GM12878 (cell line): ENCODE measurements at regions not wholly inside any gene's neighbourhood (a gene's known extent, or its start where the extent isn't known, plus 50 kb on each side); places are given as distances from the start of the nearest gene placed in this dataset.

ENCODE experiments used
- ATAC-seq: fragments of 200-7000 bp; cut with Tn5 transposase; 3 replicates; pipeline ENCODE4 v1.9.1; 2020; ENCODE audit warnings: mild to moderate bottlenecking, moderate library complexity
- BruUV-seq: library from RNA; stranded (reverse); fragments of 400-500 nt; replicated peaks from 2 replicates; lab custom pipeline; 2021; lab: Mats Ljungman, UMichigan
- CTCF ChIA-PET: fragments of 300-600 bp; sonication (Branson Sonifier 250); formaldehyde crosslinking; extraction: SDS; loops from one replicate; lab custom pipeline; 2021; ENCODE audit warnings: inconsistent platforms; lab: Yijun Ruan, JAX
- POLR2A ChIA-PET: fragments of 350-600 bp; formaldehyde crosslinking; extraction: SDS; loops from one replicate; lab custom pipeline; 2021; ENCODE audit warnings: inconsistent platforms; lab: Charles Lee
- RAD21 ChIA-PET: fragments of 300-600 bp; sonication (Branson Sonifier 250); formaldehyde crosslinking; loops from one replicate; lab custom pipeline; 2023; ENCODE audit warnings: antibody characterized with exemption; ENCODE audit not compliant: unreplicated experiment; lab: Charles Lee
- SMC1A ChIA-PET: fragments of 300-600 bp; sonication (Branson Sonifier 250); formaldehyde crosslinking; loops from one replicate; lab custom pipeline; 2023; ENCODE audit not compliant: unreplicated experiment, uncharacterized antibody; lab: Charles Lee
- DNase-seq: peaks from one replicate; pipeline ENCODE4 v3.0.0-alpha.2; 2011; ENCODE audit warnings: low read depth, low spot score
- FAIRE-seq: peaks from 3 replicates; lab custom pipeline; 2011; peaks lifted over from hg19 to GRCh38; lab: Jason Lieb, UNC
- H2AFZ ChIP-seq: 2 replicates; pipeline ENCODE4 v1.6.0; 2011; ENCODE audit warnings: low read depth, low read length, control low read depth; ENCODE audit not compliant: control insufficient read depth
- H3K27ac ChIP-seq: 2 replicates; pipeline ENCODE4 v1.5.1; 2011; ENCODE audit warnings: control low read depth; ENCODE audit not compliant: control insufficient read depth, insufficient read depth
- H3K27me3 ChIP-seq, 2 experiments: replicated peaks in 1 of 2; 2 replicates each; pipeline versions ENCODE4 v1.6.0 to v1.6.1; 2011; ENCODE audit warnings: low read length in 1 of 2; ENCODE audit not compliant: control insufficient read depth in 2 of 2, insufficient read depth in 2 of 2
- H3K36me3 ChIP-seq, 2 experiments: 2 replicates each; pipeline ENCODE4 v1.5.1; 2011; ENCODE audit warnings: low read length in 1 of 2; ENCODE audit not compliant: control insufficient read depth in 2 of 2, insufficient read depth in 2 of 2
- H3K4me1 ChIP-seq: 2 replicates; pipeline ENCODE4 v1.6.1; 2011; ENCODE audit warnings: mild to moderate bottlenecking, low read length, moderate library complexity, mixed read lengths; ENCODE audit not compliant: control insufficient read depth, insufficient read depth
- H3K4me2 ChIP-seq: 2 replicates; pipeline ENCODE4 v1.6.0; 2011; ENCODE audit warnings: control low read depth; ENCODE audit not compliant: control insufficient read depth, insufficient read depth
- H3K4me3 ChIP-seq: fragments of 200-600 bp; sonication (generic); 2 replicates; pipeline ENCODE4 v1.5.1; 2016
- H3K79me2 ChIP-seq: 2 replicates; pipeline ENCODE4 v1.6.0; 2011; ENCODE audit warnings: low read length; ENCODE audit not compliant: control insufficient read depth, insufficient read depth
- H3K9ac ChIP-seq: 2 replicates; pipeline ENCODE4 v1.8.0; 2011; ENCODE audit warnings: low read length, control low read depth, mixed read lengths; ENCODE audit not compliant: control insufficient read depth, insufficient read depth
- H3K9me3 ChIP-seq: replicated peaks from 3 replicates; pipeline ENCODE4 v1.5.1; 2011; ENCODE audit warnings: mild to moderate bottlenecking, low read length; ENCODE audit not compliant: control insufficient read depth, insufficient read depth
- H4K20me1 ChIP-seq: 2 replicates; pipeline ENCODE4 v1.6.0; 2011; ENCODE audit not compliant: control insufficient read depth, insufficient read depth
- MEF2A ChIP-seq: IDR thresholded peaks from 2 replicates; pipeline ENCODE4 v1.6.1; 2011; ENCODE audit warnings: low read depth, mild to moderate bottlenecking, low read length, moderate library complexity; ENCODE audit not compliant: insufficient read depth
- WGBS: methylation state at CpG from one replicate; pipeline ENCODE4 v1.1.6; 2016; ENCODE audit warnings: low lambda C conversion rate; ENCODE audit not compliant: insufficient replicate concordance, insufficient coverage; ENCODE audit errors: missing lambda C conversion rate; 5-methylcytosine and 5-hydroxymethylcytosine counted together
- in situ Hi-C: fragments of 300-500 bp; cut with MboI; formaldehyde crosslinking; loops from 9 replicates; pipeline ENCODE4 v1.14.3; 2018; ENCODE audit warnings: mixed read lengths
- intact Hi-C: fragments of 100-400 bp; cut with micrococcal nuclease; formaldehyde crosslinking; loops from one replicate; pipeline ENCODE4 v1.14.2; 2022; ENCODE audit not compliant: unreplicated experiment
- TF ChIP-seq, protein P1 (sequence below): IDR thresholded peaks from 2 replicates; pipeline ENCODE4 v1.6.1; 2011; ENCODE audit warnings: low read depth, low read length, improper control_type of control experiment, borderline replicate concordance
- TF ChIP-seq, protein P2 (sequence below): fragments of 450-650 bp; formaldehyde crosslinking; IDR thresholded peaks from 2 replicates; pipeline ENCODE4 v1.5.0; 2022; ENCODE audit warnings: mild to moderate bottlenecking, missing genetic modification characterization

DNA sequence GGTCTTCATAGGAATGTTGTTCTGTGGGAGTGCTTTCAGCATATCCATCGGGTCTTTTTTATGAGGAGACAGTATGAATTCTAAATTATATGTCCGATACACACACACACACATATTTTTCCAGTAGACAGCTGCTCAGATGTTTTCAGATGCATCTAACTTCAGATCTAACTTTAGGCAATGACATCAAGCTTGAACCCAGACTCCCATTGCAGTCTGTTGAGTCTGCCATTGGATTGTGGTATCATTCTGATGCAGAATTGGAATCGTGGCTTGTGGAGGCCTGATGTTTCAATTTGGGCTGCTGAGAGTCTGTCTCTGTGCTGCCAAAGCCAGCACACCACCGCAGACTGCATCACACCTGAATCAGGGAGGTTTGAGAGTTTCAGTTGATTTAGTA, 376.4 kb downstream of the OSTF1 start:
- no peaks in the 10 kb centered on the region for H3K4me1 ChIP-seq
- FAIRE-seq (peak; percentile 56), ATAC-seq (no peak), DNase-seq (no peak)
- CTCF ChIA-PET: no interaction called here
- no peak overlapping the region for H3K4me2 ChIP-seq
- no peaks in the 10 kb centered on the region for H3K79me2 ChIP-seq
- no peaks in the 10 kb centered on the region for H3K36me3 ChIP-seq
- RAD21 ChIA-PET: no interaction called here
- 22% methylated on average over 4 of the region's 4 CpGs for WGBS
- no TSS peak for BruUV-seq
- no peak overlapping the region for H2AFZ ChIP-seq
- H4K20me1 ChIP-seq: no peaks in the 10 kb centered on the region
- POLR2A ChIA-PET: no interaction called here
- H3K27me3 ChIP-seq: no peaks in the 10 kb centered on the region
- no peaks in the 10 kb centered on the region for H3K9me3 ChIP-seq
- H3K27ac ChIP-seq: no peak overlapping the region
- SMC1A ChIA-PET: no interaction called here
- in situ Hi-C loops: no loop called here
- no peak overlapping the region for H3K4me3 ChIP-seq
- no peak overlapping the region for H3K9ac ChIP-seq
- TF ChIP-seq, protein P1, sequence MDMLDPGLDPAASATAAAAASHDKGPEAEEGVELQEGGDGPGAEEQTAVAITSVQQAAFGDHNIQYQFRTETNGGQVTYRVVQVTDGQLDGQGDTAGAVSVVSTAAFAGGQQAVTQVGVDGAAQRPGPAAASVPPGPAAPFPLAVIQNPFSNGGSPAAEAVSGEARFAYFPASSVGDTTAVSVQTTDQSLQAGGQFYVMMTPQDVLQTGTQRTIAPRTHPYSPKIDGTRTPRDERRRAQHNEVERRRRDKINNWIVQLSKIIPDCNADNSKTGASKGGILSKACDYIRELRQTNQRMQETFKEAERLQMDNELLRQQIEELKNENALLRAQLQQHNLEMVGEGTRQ: no peak
- TF ChIP-seq, protein P2, sequence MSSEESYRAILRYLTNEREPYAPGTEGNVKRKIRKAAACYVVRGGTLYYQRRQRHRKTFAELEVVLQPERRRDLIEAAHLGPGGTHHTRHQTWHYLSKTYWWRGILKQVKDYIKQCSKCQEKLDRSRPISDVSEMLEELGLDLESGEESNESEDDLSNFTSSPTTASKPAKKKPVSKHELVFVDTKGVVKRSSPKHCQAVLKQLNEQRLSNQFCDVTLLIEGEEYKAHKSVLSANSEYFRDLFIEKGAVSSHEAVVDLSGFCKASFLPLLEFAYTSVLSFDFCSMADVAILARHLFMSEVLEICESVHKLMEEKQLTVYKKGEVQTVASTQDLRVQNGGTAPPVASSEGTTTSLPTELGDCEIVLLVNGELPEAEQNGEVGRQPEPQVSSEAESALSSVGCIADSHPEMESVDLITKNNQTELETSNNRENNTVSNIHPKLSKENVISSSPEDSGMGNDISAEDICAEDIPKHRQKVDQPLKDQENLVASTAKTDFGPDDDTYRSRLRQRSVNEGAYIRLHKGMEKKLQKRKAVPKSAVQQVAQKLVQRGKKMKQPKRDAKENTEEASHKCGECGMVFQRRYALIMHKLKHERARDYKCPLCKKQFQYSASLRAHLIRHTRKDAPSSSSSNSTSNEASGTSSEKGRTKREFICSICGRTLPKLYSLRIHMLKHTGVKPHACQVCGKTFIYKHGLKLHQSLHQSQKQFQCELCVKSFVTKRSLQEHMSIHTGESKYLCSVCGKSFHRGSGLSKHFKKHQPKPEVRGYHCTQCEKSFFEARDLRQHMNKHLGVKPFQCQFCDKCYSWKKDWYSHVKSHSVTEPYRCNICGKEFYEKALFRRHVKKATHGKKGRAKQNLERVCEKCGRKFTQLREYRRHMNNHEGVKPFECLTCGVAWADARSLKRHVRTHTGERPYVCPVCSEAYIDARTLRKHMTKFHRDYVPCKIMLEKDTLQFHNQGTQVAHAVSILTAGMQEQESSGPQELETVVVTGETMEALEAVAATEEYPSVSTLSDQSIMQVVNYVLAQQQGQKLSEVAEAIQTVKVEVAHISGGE (CRISPR knock-in tag): no peak
- TF ChIP-seq MEF2A: no peak
- intact Hi-C loops: no loop called here
